HepG2 (cell line): ENCODE measurements at regions not wholly inside any gene's neighbourhood (a gene's known extent, or its start where the extent isn't known, plus 50 kb on each side); places are given as distances from the start of the nearest gene placed in this dataset.

ENCODE experiments used
- ATAC-seq: fragments of 200-7000 bp; cut with Tn5 transposase; 3 replicates; pipeline ENCODE4 v1.9.1; 2020; ENCODE audit warnings: mild to moderate bottlenecking, moderate library complexity
- BruUV-seq: library from RNA; stranded (reverse); fragments of 400-500 nt; replicated peaks from 2 replicates; lab custom pipeline; 2021; lab: Mats Ljungman, UMichigan
- CTCF ChIA-PET: fragments of 300-600 bp; formaldehyde crosslinking; extraction: SDS; loops from one replicate; lab custom pipeline; 2021; ENCODE audit warnings: low total read pairs, inconsistent platforms, low intra/inter-chr PET ratio; lab: Yijun Ruan, JAX
- POLR2A ChIA-PET: fragments of 350-600 bp; sonication (Branson Sonifier 250); formaldehyde crosslinking; loops from one replicate; lab custom pipeline; 2020; ENCODE audit warnings: antibody characterized with exemption, inconsistent platforms; lab: Yijun Ruan, JAX
- DNase-seq: peaks from one replicate; pipeline ENCODE4 v3.0.0-alpha.2; 2015; ENCODE audit warnings: low spot score
- FAIRE-seq: peaks from 3 replicates; lab custom pipeline; 2011; peaks lifted over from hg19 to GRCh38; lab: Jason Lieb, UNC
- H2AFZ ChIP-seq: one replicate; pipeline ENCODE4 v1.6.1; 2011; ENCODE audit warnings: low read length, inconsistent platforms
- H3K27ac ChIP-seq: fragments of 300-600 bp; 3 replicates; pipeline ENCODE4 v1.8.0; 2011; ENCODE audit warnings: mixed run types, mild to moderate bottlenecking, mixed read lengths, low read length, inconsistent platforms; ENCODE audit not compliant: insufficient read depth; ENCODE audit errors: extremely low read length
- H3K27me3 ChIP-seq, 2 experiments: fragments of 200-600 bp in 1 of 2; 2 replicates in 1 of 2; 3 replicates in 1 of 2; pipeline versions ENCODE4 v1.6.0 to v1.8.0; 2011; ENCODE audit warnings: low read length in 2 of 2, mild to moderate bottlenecking in 2 of 2, moderate library complexity in 2 of 2, inconsistent platforms in 1 of 2; ENCODE audit not compliant: insufficient read depth in 2 of 2, control insufficient read depth in 1 of 2
- H3K36me3 ChIP-seq, 2 experiments: fragments of 200-600 bp in 1 of 2; replicated peaks in 1 of 2; 2 replicates in 1 of 2; 3 replicates in 1 of 2; pipeline versions ENCODE4 v1.5.1 to v1.8.0; 2011; ENCODE audit warnings: low read length in 2 of 2, inconsistent platforms in 1 of 2; ENCODE audit not compliant: insufficient read depth in 2 of 2, control insufficient read depth in 1 of 2
- H3K4me1 ChIP-seq: 2 replicates; pipeline ENCODE4 v1.5.1; 2012; ENCODE audit warnings: low read length, inconsistent platforms; ENCODE audit not compliant: insufficient read depth
- H3K4me2 ChIP-seq: 2 replicates; pipeline ENCODE4 v1.6.0; 2011; ENCODE audit warnings: low read depth, low read length, inconsistent platforms
- H3K4me3 ChIP-seq, 3 experiments: fragments of 200-600 bp in 1 of 3; sonication (generic), shearing (Covaris generic) in 1 of 3; replicated peaks in 1 of 3; 2 replicates each; pipeline ENCODE4 v1.5.1; 2011 to 2016; ENCODE audit warnings: low read length in 3 of 3, inconsistent platforms in 2 of 3, low read depth in 2 of 3, mild to moderate bottlenecking in 2 of 3, control low read depth in 1 of 3, mixed read lengths in 1 of 3; ENCODE audit not compliant: insufficient read depth in 1 of 3
- H3K79me2 ChIP-seq: one replicate; pipeline ENCODE4 v1.6.1; 2011; ENCODE audit warnings: low read length, inconsistent platforms; ENCODE audit not compliant: insufficient read depth
- H3K9ac ChIP-seq: 2 replicates; pipeline ENCODE4 v1.6.0; 2011; ENCODE audit warnings: mild to moderate bottlenecking, low read depth, low read length, inconsistent platforms; ENCODE audit not compliant: insufficient read depth
- H3K9me3 ChIP-seq: 2 replicates; pipeline ENCODE4 v1.5.1; 2012; ENCODE audit warnings: mild to moderate bottlenecking, low read length
- H4K20me1 ChIP-seq: 2 replicates; pipeline ENCODE4 v1.6.0; 2011; ENCODE audit warnings: inconsistent platforms, mild to moderate bottlenecking, low read length, moderate library complexity; ENCODE audit not compliant: insufficient read depth
- BCL6 ChIP-seq: IDR thresholded peaks from 2 replicates; pipeline ENCODE4 v1.6.1; 2016; ENCODE audit warnings: missing genetic modification reagents, missing compliant biosample characterization
- BRCA1 ChIP-seq: sonication (generic); formaldehyde crosslinking; IDR thresholded peaks from 2 replicates; pipeline ENCODE4 v1.4.0; 2020; ENCODE audit warnings: missing genetic modification reagents
- CHD4 ChIP-seq: fragments of 200-600 bp; sonication (generic); IDR thresholded peaks from 2 replicates; pipeline ENCODE4 v1.7.0; 2017; ENCODE audit warnings: mild to moderate bottlenecking, low read length, borderline replicate concordance
- ERF ChIP-seq: IDR thresholded peaks from 2 replicates; pipeline ENCODE4 v1.6.1; 2018; ENCODE audit warnings: missing biosample characterization, missing genetic modification reagents
- HES4 ChIP-seq: sonication (generic); formaldehyde crosslinking; IDR thresholded peaks from 2 replicates; pipeline ENCODE4 v1.9.0; 2021; ENCODE audit warnings: mild to moderate bottlenecking, missing genetic modification reagents, borderline replicate concordance
- HNRNPL ChIP-seq: fragments of 200-400 bp; formaldehyde crosslinking; IDR thresholded peaks from 2 replicates; pipeline ENCODE4 v1.6.1; 2017; ENCODE audit warnings: mild to moderate bottlenecking, low read depth, low read length
- RARA ChIP-seq: IDR thresholded peaks from 2 replicates; pipeline ENCODE4 v1.6.1; 2016; ENCODE audit warnings: missing genetic modification reagents, missing compliant biosample characterization
- ZFP36L1 ChIP-seq: sonication (generic); formaldehyde crosslinking; IDR thresholded peaks from 2 replicates; pipeline ENCODE4 v1.8.0; 2022; ENCODE audit warnings: mild to moderate bottlenecking, missing genetic modification reagents, moderate library complexity
- ZMYM3 ChIP-seq: sonication (generic); formaldehyde crosslinking; IDR thresholded peaks from 2 replicates; pipeline ENCODE4 v1.5.1; 2020; ENCODE audit warnings: mild to moderate bottlenecking, missing genetic modification reagents
- ZNF230 ChIP-seq: sonication (generic); formaldehyde crosslinking; IDR thresholded peaks from 2 replicates; pipeline ENCODE4 v1.4.0; 2020; ENCODE audit warnings: mild to moderate bottlenecking, missing genetic modification reagents
- ZZZ3 ChIP-seq: sonication (generic); formaldehyde crosslinking; IDR thresholded peaks from 2 replicates; pipeline ENCODE4 v1.4.0; 2020; ENCODE audit warnings: missing genetic modification reagents, mild to moderate bottlenecking, borderline replicate concordance
- WGBS: methylation state at CpG from one replicate; pipeline ENCODE4 v1.1.6; 2017; ENCODE audit warnings: low lambda C conversion rate; 5-methylcytosine and 5-hydroxymethylcytosine counted together
- in situ Hi-C: cut with HindIII; loops from 2 replicates; pipeline ENCODE4 v1.10.0; 2017; ENCODE audit warnings: low pct_unique_long_range_greater_than_20kb; ENCODE audit not compliant: extremely low pct_ligation_motif_present
- intact Hi-C: fragments of 100-400 bp; cut with micrococcal nuclease; formaldehyde crosslinking; loops from one replicate; pipeline ENCODE4 v1.10.0; 2022; ENCODE audit not compliant: unreplicated experiment
- TF ChIP-seq, protein P1 (sequence below): sonication (generic); formaldehyde crosslinking; IDR thresholded peaks from 2 replicates; pipeline ENCODE4 v1.5.1; 2020; ENCODE audit warnings: missing genetic modification reagents, mild to moderate bottlenecking, borderline replicate concordance
- TF ChIP-seq, protein P2 (sequence below): sonication (generic); formaldehyde crosslinking; conservative IDR thresholded peaks from 2 replicates; pipeline ENCODE4 v1.8.0; 2022; ENCODE audit warnings: missing genetic modification reagents
- TF ChIP-seq, protein P3 (sequence below): sonication (generic); formaldehyde crosslinking; IDR thresholded peaks from 2 replicates; pipeline ENCODE4 v1.4.0; 2020; ENCODE audit warnings: missing genetic modification reagents

DNA sequence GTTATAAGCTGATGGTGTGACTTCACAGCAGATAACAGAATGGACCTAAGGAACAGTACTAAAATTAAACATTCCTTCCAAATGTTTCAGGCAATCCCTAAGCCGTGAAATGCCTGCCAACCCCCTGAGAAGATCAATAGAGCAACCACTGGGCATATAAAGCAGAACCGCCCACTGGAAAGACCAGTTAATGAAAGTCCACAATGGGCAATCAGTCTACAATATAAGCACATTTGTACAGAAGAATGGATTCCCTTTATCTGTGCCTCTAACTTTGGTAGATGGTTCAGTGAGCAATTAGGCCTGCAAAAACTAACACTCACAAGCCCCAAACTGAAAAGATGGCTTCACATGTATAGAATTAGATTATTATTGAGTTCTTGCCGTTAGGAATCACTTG is 286.6 kb downstream of the UBE3D start:
- intact Hi-C loops = no loop called here
- ChIA-PET CTCF (no interaction called here), POLR2A (no interaction called here)
- Histone ChIP-seq H3K4me1 (no peaks in the 10 kb centered on the region), H3K9ac (no peak overlapping the region), H3K79me2 (no peaks in the 10 kb centered on the region), H3K4me3 (no peak overlapping the region), H2AFZ (no peak overlapping the region), H3K9me3 (no peaks in the 10 kb centered on the region), H3K4me2 (no peak overlapping the region), H3K27ac (no peak overlapping the region), H3K27me3 (no peaks in the 10 kb centered on the region), H3K36me3 (no peaks in the 10 kb centered on the region)
- FAIRE-seq (no peak), DNase-seq (no peak), ATAC-seq (no peak)
- in situ Hi-C loops = no loop called here
- 0% methylated on average over 3 of the region's 3 CpGs for whole genome bisulfite sequencing
- no TSS peak for BruUV-seq
- TF ChIP-seq, protein P1, sequence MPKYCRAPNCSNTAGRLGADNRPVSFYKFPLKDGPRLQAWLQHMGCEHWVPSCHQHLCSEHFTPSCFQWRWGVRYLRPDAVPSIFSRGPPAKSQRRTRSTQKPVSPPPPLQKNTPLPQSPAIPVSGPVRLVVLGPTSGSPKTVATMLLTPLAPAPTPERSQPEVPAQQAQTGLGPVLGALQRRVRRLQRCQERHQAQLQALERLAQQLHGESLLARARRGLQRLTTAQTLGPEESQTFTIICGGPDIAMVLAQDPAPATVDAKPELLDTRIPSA (CRISPR knock-in tag) = no peak
- TF ChIP-seq CHD4 (no peak), RARA (CRISPR knock-in tag) (no peak), BCL6 (no peak)
- TF ChIP-seq, all 625 proteins: peak for 0
- H4K20me1 ChIP-seq = no peaks in the 10 kb centered on the region

DNA sequence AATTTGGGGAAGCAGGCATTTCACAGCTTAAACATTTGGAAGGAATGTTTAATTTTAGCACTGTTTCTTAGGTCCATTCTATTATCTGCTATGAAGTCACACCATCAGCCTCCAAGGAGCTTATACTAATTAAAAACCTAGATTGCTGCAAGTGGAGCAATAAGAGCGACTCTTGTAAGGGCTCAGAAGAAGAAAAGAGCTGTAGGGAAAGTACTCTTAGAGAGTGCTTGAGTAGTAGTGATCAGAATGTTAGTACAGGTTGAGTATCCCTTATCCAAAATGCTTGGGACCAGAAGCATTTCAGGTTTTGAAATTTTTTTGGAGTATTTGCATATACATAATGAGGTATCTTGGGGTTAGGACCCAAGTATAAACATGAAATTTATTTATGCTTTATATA is 285.3 kb downstream of the UBE3D start:
- DNase-seq (no peak), FAIRE-seq (no peak), ATAC-seq (no peak)
- no peak overlapping the region for H3K4me3 ChIP-seq
- H4K20me1 ChIP-seq = no peaks in the 10 kb centered on the region
- no peak overlapping the region for H3K4me2 ChIP-seq
- H3K9ac ChIP-seq = no peak overlapping the region
- H2AFZ ChIP-seq = no peak overlapping the region
- POLR2A ChIA-PET = no interaction called here
- intact Hi-C loops (loop anchor here (10.0 kb wide), 1 partner anchor 274 kb away; no protein-coding TSS in a partner anchor), in situ Hi-C loops (no loop called here)
- H3K36me3 ChIP-seq = no peaks in the 10 kb centered on the region
- CTCF ChIA-PET = no interaction called here
- BruUV-seq = no TSS peak
- no peak overlapping the region for H3K27ac ChIP-seq
- H3K4me1 ChIP-seq = no peaks in the 10 kb centered on the region
- H3K27me3 ChIP-seq = no peaks in the 10 kb centered on the region
- 4% methylated on average over 1 of the region's 1 CpG for WGBS
- H3K79me2 ChIP-seq = no peaks in the 10 kb centered on the region
- no peaks in the 10 kb centered on the region for H3K9me3 ChIP-seq
- TF ChIP-seq, protein P2, sequence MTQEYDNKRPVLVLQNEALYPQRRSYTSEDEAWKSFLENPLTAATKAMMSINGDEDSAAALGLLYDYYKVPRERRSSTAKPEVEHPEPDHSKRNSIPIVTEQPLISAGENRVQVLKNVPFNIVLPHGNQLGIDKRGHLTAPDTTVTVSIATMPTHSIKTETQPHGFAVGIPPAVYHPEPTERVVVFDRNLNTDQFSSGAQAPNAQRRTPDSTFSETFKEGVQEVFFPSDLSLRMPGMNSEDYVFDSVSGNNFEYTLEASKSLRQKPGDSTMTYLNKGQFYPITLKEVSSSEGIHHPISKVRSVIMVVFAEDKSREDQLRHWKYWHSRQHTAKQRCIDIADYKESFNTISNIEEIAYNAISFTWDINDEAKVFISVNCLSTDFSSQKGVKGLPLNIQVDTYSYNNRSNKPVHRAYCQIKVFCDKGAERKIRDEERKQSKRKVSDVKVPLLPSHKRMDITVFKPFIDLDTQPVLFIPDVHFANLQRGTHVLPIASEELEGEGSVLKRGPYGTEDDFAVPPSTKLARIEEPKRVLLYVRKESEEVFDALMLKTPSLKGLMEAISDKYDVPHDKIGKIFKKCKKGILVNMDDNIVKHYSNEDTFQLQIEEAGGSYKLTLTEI (CRISPR knock-in tag) = no peak
- TF ChIP-seq HES4 (CRISPR knock-in tag) (no peak), ZNF230 (CRISPR knock-in tag) (no peak), BRCA1 (CRISPR knock-in tag) (no peak), HNRNPL (no peak), ERF (CRISPR knock-in tag) (no peak), ZFP36L1 (CRISPR knock-in tag) (no peak), ZZZ3 (CRISPR knock-in tag) (no peak), ZMYM3 (CRISPR knock-in tag) (no peak)
- TF ChIP-seq, protein P3, sequence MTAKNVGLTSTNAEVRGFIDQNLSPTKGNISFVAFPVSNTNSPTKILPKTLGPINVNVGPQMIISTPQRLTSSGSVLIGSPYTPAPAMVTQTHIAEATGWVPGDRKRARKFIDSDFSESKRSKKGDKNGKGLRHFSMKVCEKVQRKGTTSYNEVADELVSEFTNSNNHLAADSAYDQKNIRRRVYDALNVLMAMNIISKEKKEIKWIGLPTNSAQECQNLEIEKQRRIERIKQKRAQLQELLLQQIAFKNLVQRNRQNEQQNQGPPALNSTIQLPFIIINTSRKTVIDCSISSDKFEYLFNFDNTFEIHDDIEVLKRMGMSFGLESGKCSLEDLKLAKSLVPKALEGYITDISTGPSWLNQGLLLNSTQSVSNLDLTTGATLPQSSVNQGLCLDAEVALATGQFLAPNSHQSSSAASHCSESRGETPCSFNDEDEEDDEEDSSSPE (CRISPR knock-in tag) = no peak
